ENCODE measurements at regions not wholly inside any gene's neighbourhood (a gene's known extent, or its start where the extent isn't known, plus 50 kb on each side); places are given as distances from the start of the nearest gene placed in this dataset.

DNA sequence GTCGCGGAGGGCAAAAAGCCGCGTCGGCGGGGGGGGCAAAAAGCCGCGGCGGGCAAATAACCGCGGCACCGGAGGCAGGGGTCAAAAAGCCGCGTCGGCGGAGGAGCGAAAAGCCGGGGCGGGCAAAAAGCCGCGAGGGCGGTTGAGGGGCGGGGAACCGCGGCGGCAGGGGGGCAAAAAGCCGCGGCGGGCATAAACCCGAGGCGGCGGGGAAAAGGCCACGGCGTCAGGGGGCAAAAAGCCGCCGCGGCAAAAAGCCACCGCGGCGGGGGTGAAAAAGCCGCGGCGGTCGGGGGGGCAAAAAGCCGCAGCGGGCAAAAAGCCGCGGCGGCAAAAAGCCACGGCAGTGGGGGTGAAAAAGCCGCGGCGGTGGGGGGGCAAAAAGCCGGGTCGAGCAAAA lies 598.0 kb upstream of the TEKT4 start:
- ChIA-PET POLR2A (no interaction called here), CTCF (interaction anchor here (1.0 kb wide), 1 partner anchor 683 kb away, joined by 4 read pairs; no protein-coding TSS in a partner anchor)
- H3K27ac ChIP-seq (ENCODE audit: low read depth, low read length): no peak overlapping the region
- DNase-seq (ENCODE audit: low read depth, low spot score): no peak
- TF ChIP-seq, protein P1, sequence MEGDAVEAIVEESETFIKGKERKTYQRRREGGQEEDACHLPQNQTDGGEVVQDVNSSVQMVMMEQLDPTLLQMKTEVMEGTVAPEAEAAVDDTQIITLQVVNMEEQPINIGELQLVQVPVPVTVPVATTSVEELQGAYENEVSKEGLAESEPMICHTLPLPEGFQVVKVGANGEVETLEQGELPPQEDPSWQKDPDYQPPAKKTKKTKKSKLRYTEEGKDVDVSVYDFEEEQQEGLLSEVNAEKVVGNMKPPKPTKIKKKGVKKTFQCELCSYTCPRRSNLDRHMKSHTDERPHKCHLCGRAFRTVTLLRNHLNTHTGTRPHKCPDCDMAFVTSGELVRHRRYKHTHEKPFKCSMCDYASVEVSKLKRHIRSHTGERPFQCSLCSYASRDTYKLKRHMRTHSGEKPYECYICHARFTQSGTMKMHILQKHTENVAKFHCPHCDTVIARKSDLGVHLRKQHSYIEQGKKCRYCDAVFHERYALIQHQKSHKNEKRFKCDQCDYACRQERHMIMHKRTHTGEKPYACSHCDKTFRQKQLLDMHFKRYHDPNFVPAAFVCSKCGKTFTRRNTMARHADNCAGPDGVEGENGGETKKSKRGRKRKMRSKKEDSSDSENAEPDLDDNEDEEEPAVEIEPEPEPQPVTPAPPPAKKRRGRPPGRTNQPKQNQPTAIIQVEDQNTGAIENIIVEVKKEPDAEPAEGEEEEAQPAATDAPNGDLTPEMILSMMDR (IDR thresholded peaks at IDR 0.05; ENCODE audit: low read depth, low read length): no peak
- H3K27me3 ChIP-seq (ENCODE audit: control insufficient read depth, insufficient read depth, low read length): no peaks in the 10 kb centered on the region
- no peak overlapping the region for H3K4me3 ChIP-seq (ENCODE audit: low read depth, low read length)
- H3K9me3 ChIP-seq (ENCODE audit: control insufficient read depth, insufficient read depth, low read length): no peaks in the 10 kb centered on the region
